ENCODE measurements at regions not wholly inside any gene's neighbourhood (a gene's known extent, or its start where the extent isn't known, plus 50 kb on each side); places are given as distances from the start of the nearest gene placed in this dataset.

- Histone ChIP-seq H3K27ac (ENCODE audit: low read depth, low read length) (no peak overlapping the region), H3K4me3 (ENCODE audit: low read length) (no peak overlapping the region), H3K27me3 (ENCODE audit: insufficient read depth, low read length) (no peaks in the 10 kb centered on the region), H3K4me1 (ENCODE audit: insufficient read depth, low read length) (peaks cover 27% of the 10 kb centered on the region), H3K9ac (ENCODE audit: low read depth, low read length) (no peak overlapping the region), H3K36me3 (ENCODE audit: insufficient read depth, low read length) (no peaks in the 10 kb centered on the region), H3K9me3 (ENCODE audit: insufficient read depth, low read depth, low read length) (no peaks in the 10 kb centered on the region)
- WGBS: 91% methylated on average over 3 of the region's 5 CpGs
Observed at GRCh38 chr12:91515944-91516694, 333.5 kb upstream of the DCN start.

GRCh38 chr12:91513313-91513712 is 330.7 kb upstream of the DCN start:
- Histone ChIP-seq H3K4me1 (ENCODE audit: insufficient read depth, low read length) (peaks cover 36% of the 10 kb centered on the region), H3K4me3 (ENCODE audit: low read length) (no peak overlapping the region), H3K9me3 (ENCODE audit: insufficient read depth, low read depth, low read length) (no peaks in the 10 kb centered on the region), H3K27me3 (ENCODE audit: insufficient read depth, low read length) (no peaks in the 10 kb centered on the region), H3K36me3 (ENCODE audit: insufficient read depth, low read length) (no peaks in the 10 kb centered on the region), H3K9ac (ENCODE audit: low read depth, low read length) (no peak overlapping the region), H3K27ac (ENCODE audit: low read depth, low read length) (no peak overlapping the region)
- 91% methylated on average over 1 of the region's 1 CpG for WGBS

GRCh38 chr12:91511795-91512420 is 329.3 kb upstream of the DCN start:
- H3K27me3 ChIP-seq (ENCODE audit: insufficient read depth, low read length): no peaks in the 10 kb centered on the region
- peaks cover 36% of the 10 kb centered on the region for H3K4me1 ChIP-seq (ENCODE audit: insufficient read depth, low read length)
- H3K27ac ChIP-seq (ENCODE audit: low read depth, low read length): no peak overlapping the region
- H3K9ac ChIP-seq (ENCODE audit: low read depth, low read length): no peak overlapping the region
- H3K36me3 ChIP-seq (ENCODE audit: insufficient read depth, low read length): no peaks in the 10 kb centered on the region
- no peak overlapping the region for H3K4me3 ChIP-seq (ENCODE audit: low read length)
- WGBS: 57% methylated on average over 1 of the region's 1 CpG
- no peaks in the 10 kb centered on the region for H3K9me3 ChIP-seq (ENCODE audit: insufficient read depth, low read depth, low read length)

GRCh38 chr12:91507754-91508153 is 325.1 kb upstream of the DCN start:
- Histone ChIP-seq H3K27ac (ENCODE audit: low read depth, low read length) (no peak overlapping the region), H3K36me3 (ENCODE audit: insufficient read depth, low read length) (no peaks in the 10 kb centered on the region)

GRCh38 chr12:91506452-91506851 is 323.8 kb upstream of the DCN start:
- 96% methylated on average over 2 of the region's 2 CpGs for WGBS
- Histone ChIP-seq H3K9ac (ENCODE audit: low read depth, low read length) (no peak overlapping the region), H3K27me3 (ENCODE audit: insufficient read depth, low read length) (no peaks in the 10 kb centered on the region), H3K4me3 (ENCODE audit: low read length) (no peak overlapping the region), H3K4me1 (ENCODE audit: insufficient read depth, low read length) (peaks cover 13% of the 10 kb centered on the region), H3K9me3 (ENCODE audit: insufficient read depth, low read depth, low read length) (no peaks in the 10 kb centered on the region), H3K36me3 (ENCODE audit: insufficient read depth, low read length) (no peaks in the 10 kb centered on the region), H3K27ac (ENCODE audit: low read depth, low read length) (no peak overlapping the region)

More at GRCh38 chr12:91507754-91508153, 325.1 kb upstream of the DCN start:
- WGBS: 89% methylated on average over 1 of the region's 1 CpG
- H3K27me3 ChIP-seq (ENCODE audit: insufficient read depth, low read length): no peaks in the 10 kb centered on the region
- H3K9ac ChIP-seq (ENCODE audit: low read depth, low read length): no peak overlapping the region
- no peak overlapping the region for H3K4me3 ChIP-seq (ENCODE audit: low read length)
- H3K4me1 ChIP-seq (ENCODE audit: insufficient read depth, low read length): peaks cover 26% of the 10 kb centered on the region
- no peaks in the 10 kb centered on the region for H3K9me3 ChIP-seq (ENCODE audit: insufficient read depth, low read depth, low read length)

GRCh38 chr12:91505006-91505405 is 322.4 kb upstream of the DCN start:
- Histone ChIP-seq H3K4me3 (ENCODE audit: low read length) (no peak overlapping the region), H3K9me3 (ENCODE audit: insufficient read depth, low read depth, low read length) (no peaks in the 10 kb centered on the region), H3K4me1 (ENCODE audit: insufficient read depth, low read length) (no peaks in the 10 kb centered on the region), H3K27me3 (ENCODE audit: insufficient read depth, low read length) (no peaks in the 10 kb centered on the region), H3K36me3 (ENCODE audit: insufficient read depth, low read length) (no peaks in the 10 kb centered on the region), H3K9ac (ENCODE audit: low read depth, low read length) (no peak overlapping the region), H3K27ac (ENCODE audit: low read depth, low read length) (no peak overlapping the region)

- no peak overlapping the region for H3K9ac ChIP-seq (ENCODE audit: low read depth, low read length)
- H3K36me3 ChIP-seq (ENCODE audit: insufficient read depth, low read length): no peaks in the 10 kb centered on the region
Observed at GRCh38 chr12:91502208-91502607, 319.6 kb upstream of the DCN start.

GRCh38 chr12:91496337-91496736 is 313.7 kb upstream of the DCN start:
- Histone ChIP-seq H3K27ac (ENCODE audit: low read depth, low read length) (no peak overlapping the region), H3K9me3 (ENCODE audit: insufficient read depth, low read depth, low read length) (0 out of 2 replicates have a peak, but pooled peaks cover 7% of the 10 kb centered on the region), H3K9ac (ENCODE audit: low read depth, low read length) (no peak overlapping the region), H3K36me3 (ENCODE audit: insufficient read depth, low read length) (no peaks in the 10 kb centered on the region), H3K4me1 (ENCODE audit: insufficient read depth, low read length) (no peaks in the 10 kb centered on the region), H3K27me3 (ENCODE audit: insufficient read depth, low read length) (no peaks in the 10 kb centered on the region), H3K4me3 (ENCODE audit: low read length) (no peak overlapping the region)
- WGBS: 98% methylated on average over 2 of the region's 3 CpGs

More at GRCh38 chr12:91502208-91502607, 319.6 kb upstream of the DCN start:
- Histone ChIP-seq H3K9me3 (ENCODE audit: insufficient read depth, low read depth, low read length) (0 out of 2 replicates have a peak, but pooled peaks cover 7% of the 10 kb centered on the region), H3K27ac (ENCODE audit: low read depth, low read length) (no peak overlapping the region), H3K4me1 (ENCODE audit: insufficient read depth, low read length) (no peaks in the 10 kb centered on the region), H3K4me3 (ENCODE audit: low read length) (no peak overlapping the region), H3K27me3 (ENCODE audit: insufficient read depth, low read length) (no peaks in the 10 kb centered on the region)
- WGBS: 93% methylated on average over 4 of the region's 4 CpGs

- H3K27ac ChIP-seq (ENCODE audit: low read depth, low read length): no peak overlapping the region
- no peak overlapping the region for H3K9ac ChIP-seq (ENCODE audit: low read depth, low read length)
- H3K36me3 ChIP-seq (ENCODE audit: insufficient read depth, low read length): no peaks in the 10 kb centered on the region
- 0 out of 2 replicates have a peak, but pooled peaks cover 7% of the 10 kb centered on the region for H3K9me3 ChIP-seq (ENCODE audit: insufficient read depth, low read depth, low read length)
- H3K4me3 ChIP-seq (ENCODE audit: low read length): no peak overlapping the region
- H3K27me3 ChIP-seq (ENCODE audit: insufficient read depth, low read length): no peaks in the 10 kb centered on the region
- H3K4me1 ChIP-seq (ENCODE audit: insufficient read depth, low read length): no peaks in the 10 kb centered on the region
Observed at GRCh38 chr12:91493308-91493707, 310.7 kb upstream of the DCN start.

GRCh38 chr12:91492648-91493047 is 310.0 kb upstream of the DCN start:
- H3K9me3 ChIP-seq (ENCODE audit: insufficient read depth, low read depth, low read length): 0 out of 2 replicates have a peak, but pooled peaks cover 4% of the 10 kb centered on the region
- no peaks in the 10 kb centered on the region for H3K36me3 ChIP-seq (ENCODE audit: insufficient read depth, low read length)
- no peaks in the 10 kb centered on the region for H3K27me3 ChIP-seq (ENCODE audit: insufficient read depth, low read length)
- no peak overlapping the region for H3K9ac ChIP-seq (ENCODE audit: low read depth, low read length)
- no peak overlapping the region for H3K4me3 ChIP-seq (ENCODE audit: low read length)
- WGBS: 100% methylated on average over 1 of the region's 1 CpG
- no peak overlapping the region for H3K27ac ChIP-seq (ENCODE audit: low read depth, low read length)
- H3K4me1 ChIP-seq (ENCODE audit: insufficient read depth, low read length): no peaks in the 10 kb centered on the region

GRCh38 chr12:91490667-91491311 is 308.2 kb upstream of the DCN start:
- H3K27me3 ChIP-seq (ENCODE audit: insufficient read depth, low read length): no peaks in the 10 kb centered on the region
- H3K4me1 ChIP-seq (ENCODE audit: insufficient read depth, low read length): no peaks in the 10 kb centered on the region
- H3K4me3 ChIP-seq (ENCODE audit: low read length): no peak overlapping the region
- no peak overlapping the region for H3K27ac ChIP-seq (ENCODE audit: low read depth, low read length)
- WGBS: 86% methylated on average over 2 of the region's 4 CpGs
- no peaks in the 10 kb centered on the region for H3K9me3 ChIP-seq (ENCODE audit: insufficient read depth, low read depth, low read length)
- H3K9ac ChIP-seq (ENCODE audit: low read depth, low read length): no peak overlapping the region
- no peaks in the 10 kb centered on the region for H3K36me3 ChIP-seq (ENCODE audit: insufficient read depth, low read length)
